Central memory CD8-positive, alpha-beta T cell (primary cell): ENCODE measurements at regions not wholly inside any gene's neighbourhood (a gene's known extent, or its start where the extent isn't known, plus 50 kb on each side); places are given as distances from the start of the nearest gene placed in this dataset.
"Not testable (repeated sequence)": the region's sequence is repeated elsewhere in the genome, so short reads cannot be mapped to it uniquely, and the experiment has no call there.

ENCODE experiments used
- ATAC-seq: fragments of 150-1000 bp; cut with Tn5 transposase; replicated peaks from 2 replicates; pipeline ENCODE4 v1.10.0; 2022; ENCODE audit warnings: mild to moderate bottlenecking, moderate FRiP score, moderate number of reproducible peaks; ENCODE audit not compliant: poor library complexity, severe bottlenecking; ENCODE audit errors: extremely low read depth
- DNase-seq, 2 donors: peaks; one replicate each; pipeline ENCODE4 v3.0.0; 2021; ENCODE audit warnings: low spot score in 2 of 2
- H3K27ac Mint-ChIP-seq: one replicate; pipeline ENCODE4 v1.8.0; 2022; ENCODE audit warnings: low read depth, mild to moderate bottlenecking, moderate library complexity, mixed read lengths
- H3K27me3 Mint-ChIP-seq: one replicate; pipeline ENCODE4 v1.8.0; 2022; ENCODE audit warnings: mixed read lengths
- H3K36me3 Mint-ChIP-seq: one replicate; pipeline ENCODE4 v1.8.0; 2022; ENCODE audit warnings: mild to moderate bottlenecking, moderate library complexity, mixed read lengths; ENCODE audit not compliant: insufficient read depth
- H3K4me1 Mint-ChIP-seq: one replicate; pipeline ENCODE4 v1.8.0; 2022; ENCODE audit warnings: mixed read lengths
- H3K4me3 Mint-ChIP-seq: one replicate; pipeline ENCODE4 v1.8.0; 2022; ENCODE audit warnings: mild to moderate bottlenecking, moderate library complexity, mixed read lengths
- H3K9me3 Mint-ChIP-seq: one replicate; pipeline ENCODE4 v1.8.0; 2022; ENCODE audit warnings: mixed read lengths

DNA sequence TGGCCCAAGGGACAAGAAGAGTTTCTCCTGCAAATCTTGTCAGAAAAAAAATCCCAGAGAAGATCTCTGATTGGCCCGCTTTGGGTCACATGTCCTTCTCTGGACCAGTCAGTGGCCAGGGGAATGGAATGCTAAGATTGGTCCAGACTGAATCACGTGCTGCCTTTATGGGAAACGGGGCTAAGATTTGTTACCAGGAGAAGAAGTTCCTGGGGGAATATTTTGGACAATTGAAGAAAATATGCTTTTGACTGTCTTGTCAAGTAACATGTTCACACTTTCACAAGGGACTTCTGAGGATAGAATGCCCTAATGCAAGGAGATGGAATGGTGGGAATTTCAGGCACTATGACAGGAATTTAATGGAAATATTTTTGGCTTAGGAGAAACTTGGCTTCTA, 74.1 kb upstream of the SH3PXD2B start:
- Mint-ChIP-seq H3K4me3 (no peak overlapping the region), H3K27ac (no peak overlapping the region), H3K27me3 (peaks cover 56% of the 10 kb centered on the region), H3K4me1 (peaks cover 7% of the 10 kb centered on the region), H3K36me3 (peaks cover 2% of the 10 kb centered on the region), H3K9me3 (peaks cover 5% of the 10 kb centered on the region)
- ATAC-seq (no peak), DNase-seq (no peak)

DNA sequence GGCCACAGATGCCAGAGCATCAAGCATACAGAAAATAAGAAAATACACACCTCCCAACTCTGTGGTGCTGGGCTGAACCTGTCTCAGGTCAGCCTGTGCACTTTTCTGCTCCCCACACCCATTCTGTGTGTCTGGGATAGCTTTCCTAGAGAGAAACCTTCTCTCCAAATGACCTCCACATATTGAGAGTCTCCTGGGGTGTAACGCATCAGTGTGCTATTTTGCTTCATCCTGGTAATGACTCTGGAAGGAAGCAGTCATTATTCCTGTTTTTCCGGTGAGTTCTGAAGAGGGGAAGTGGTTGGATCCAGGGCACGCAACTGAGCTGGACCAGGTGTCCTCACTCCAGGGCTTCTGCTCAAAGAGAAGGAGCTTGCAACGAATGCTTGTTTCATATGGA, 73.2 kb upstream of the SH3PXD2B start:
- Mint-ChIP-seq H3K27ac (no peak overlapping the region), H3K9me3 (peaks cover 11% of the 10 kb centered on the region), H3K27me3 (peaks cover 56% of the 10 kb centered on the region), H3K4me3 (no peak overlapping the region), H3K4me1 (no peaks in the 10 kb centered on the region), H3K36me3 (peaks cover 2% of the 10 kb centered on the region)
- ATAC-seq (no peak), DNase-seq (no peak)

DNA sequence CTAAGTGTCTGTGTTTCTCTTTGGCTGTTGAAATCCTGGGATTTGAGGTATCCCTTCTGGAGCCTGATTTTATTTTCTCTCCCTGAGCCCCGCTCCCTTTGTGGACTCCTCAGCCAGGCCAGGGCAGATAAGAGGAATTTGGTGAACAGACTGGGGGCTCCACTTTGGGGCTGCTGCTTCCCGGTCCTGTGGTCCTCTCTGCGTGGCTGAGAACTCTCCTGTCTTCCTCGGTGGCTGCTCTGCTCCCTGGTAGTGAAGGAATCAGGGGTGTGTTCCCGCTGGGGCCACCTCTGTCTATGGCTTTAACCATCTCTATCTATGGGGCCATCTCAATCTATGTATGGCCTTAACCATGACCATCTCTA, 71.7 kb upstream of the SH3PXD2B start:
- H3K27ac Mint-ChIP-seq, result no peak overlapping the region
- H3K4me1 Mint-ChIP-seq, result no peaks in the 10 kb centered on the region
- peak in 1 of 2 donors; percentile 3 for DNase-seq
- peaks cover 2% of the 10 kb centered on the region for H3K36me3 Mint-ChIP-seq
- peaks cover 54% of the 10 kb centered on the region for H3K27me3 Mint-ChIP-seq
- peaks cover 21% of the 10 kb centered on the region for H3K9me3 Mint-ChIP-seq
- no peak for ATAC-seq
- no peak overlapping the region for H3K4me3 Mint-ChIP-seq

DNA sequence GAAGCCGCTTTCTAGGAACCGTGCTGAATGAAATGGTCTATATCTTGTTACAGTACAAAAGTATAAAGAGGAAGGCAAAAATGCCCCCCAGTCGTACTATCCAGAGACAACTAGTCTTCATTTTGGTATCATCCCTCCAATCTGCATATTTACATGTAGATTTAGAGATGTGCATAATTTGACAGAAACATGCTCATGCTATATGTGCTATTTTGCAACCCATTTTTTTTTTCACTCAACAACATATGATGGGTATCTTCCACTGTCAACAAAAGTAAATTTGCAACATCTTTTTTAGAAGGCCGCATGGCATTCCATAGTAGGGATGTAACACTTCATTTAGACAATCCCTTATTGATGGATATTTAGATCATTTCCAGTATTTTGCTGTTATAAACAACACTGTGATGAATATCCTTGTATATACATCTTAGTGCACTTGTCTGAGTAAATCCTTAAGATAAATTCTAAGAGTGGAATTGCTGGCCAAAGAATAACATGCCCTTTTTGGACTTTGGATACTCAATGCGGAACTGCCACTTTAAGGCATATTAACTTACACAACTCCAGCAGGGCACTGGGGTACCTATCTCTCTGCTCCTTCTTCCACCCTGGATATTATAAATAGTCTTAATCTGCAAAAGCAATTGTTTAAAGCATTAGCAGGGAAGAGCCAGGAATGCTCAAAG, 71.1 kb upstream of the SH3PXD2B start:
- DNase-seq (no peak), ATAC-seq (no peak)
- Mint-ChIP-seq H3K27me3 (peaks cover 54% of the 10 kb centered on the region), H3K36me3 (peaks cover 2% of the 10 kb centered on the region), H3K4me1 (no peaks in the 10 kb centered on the region), H3K9me3 (peaks cover 24% of the 10 kb centered on the region), H3K27ac (no peak overlapping the region), H3K4me3 (no peak overlapping the region)

DNA sequence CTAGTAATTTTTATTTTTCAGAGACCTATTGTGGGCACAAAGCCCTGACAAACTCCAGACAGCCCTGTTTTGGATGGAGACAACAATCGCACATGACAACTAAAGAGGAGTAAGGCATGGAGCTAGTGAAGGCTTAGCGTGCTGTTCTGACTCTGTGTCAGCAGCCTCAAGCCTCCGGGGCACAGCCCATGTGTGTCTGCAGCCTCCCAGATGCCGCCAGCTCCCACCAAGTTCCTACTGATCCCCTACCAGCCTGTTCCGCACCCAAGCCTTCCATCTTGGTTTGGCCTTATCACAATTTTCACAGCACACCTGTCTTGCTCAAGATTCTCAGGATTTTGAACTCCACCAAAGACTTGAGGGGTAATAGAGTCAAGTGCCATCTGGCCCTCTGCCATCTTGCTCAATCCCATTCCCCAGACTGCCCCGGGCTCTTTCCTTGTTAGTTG, 70.3 kb upstream of the SH3PXD2B start:
- Mint-ChIP-seq H3K36me3 (no peaks in the 10 kb centered on the region), H3K4me3 (no peak overlapping the region), H3K9me3 (peaks cover 24% of the 10 kb centered on the region), H3K4me1 (no peaks in the 10 kb centered on the region), H3K27ac (no peak overlapping the region), H3K27me3 (peaks cover 54% of the 10 kb centered on the region)
- DNase-seq, result no peak
- no peak for ATAC-seq

DNA sequence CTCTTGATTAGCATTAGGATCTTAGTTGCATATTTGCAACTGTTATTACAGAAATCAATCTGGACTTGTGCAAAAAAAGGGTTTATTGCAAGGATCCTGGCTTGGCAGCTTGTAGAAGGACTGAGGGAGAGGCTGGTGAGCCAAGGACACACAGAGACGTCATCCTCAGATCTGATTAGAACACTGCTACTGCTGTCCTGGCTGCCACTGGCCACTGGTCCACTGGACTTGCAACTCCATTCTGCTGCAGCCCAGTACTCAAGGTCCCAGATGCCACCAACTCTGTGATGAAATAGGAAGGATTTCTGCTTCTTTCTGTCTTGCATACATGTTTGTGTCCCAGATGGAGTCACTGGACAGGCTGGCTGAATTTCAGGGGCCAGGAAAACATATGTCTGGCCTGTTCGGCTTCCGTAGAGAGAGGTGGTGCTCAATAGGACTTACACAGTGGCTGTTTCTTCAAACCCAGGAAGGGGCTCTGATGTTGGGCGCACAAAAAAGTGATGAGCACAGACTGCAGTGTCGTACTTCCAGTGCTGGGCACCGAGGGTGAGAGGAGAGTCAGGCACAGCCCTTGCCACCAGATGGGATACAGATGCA, 68.9 kb upstream of the SH3PXD2B start:
- DNase-seq (peak in 1 of 2 donors; percentile 1), ATAC-seq (no peak)
- Mint-ChIP-seq H3K27me3 (peaks cover 47% of the 10 kb centered on the region), H3K9me3 (peaks cover 19% of the 10 kb centered on the region), H3K4me3 (no peak overlapping the region), H3K36me3 (no peaks in the 10 kb centered on the region), H3K4me1 (no peaks in the 10 kb centered on the region), H3K27ac (no peak overlapping the region)

DNA sequence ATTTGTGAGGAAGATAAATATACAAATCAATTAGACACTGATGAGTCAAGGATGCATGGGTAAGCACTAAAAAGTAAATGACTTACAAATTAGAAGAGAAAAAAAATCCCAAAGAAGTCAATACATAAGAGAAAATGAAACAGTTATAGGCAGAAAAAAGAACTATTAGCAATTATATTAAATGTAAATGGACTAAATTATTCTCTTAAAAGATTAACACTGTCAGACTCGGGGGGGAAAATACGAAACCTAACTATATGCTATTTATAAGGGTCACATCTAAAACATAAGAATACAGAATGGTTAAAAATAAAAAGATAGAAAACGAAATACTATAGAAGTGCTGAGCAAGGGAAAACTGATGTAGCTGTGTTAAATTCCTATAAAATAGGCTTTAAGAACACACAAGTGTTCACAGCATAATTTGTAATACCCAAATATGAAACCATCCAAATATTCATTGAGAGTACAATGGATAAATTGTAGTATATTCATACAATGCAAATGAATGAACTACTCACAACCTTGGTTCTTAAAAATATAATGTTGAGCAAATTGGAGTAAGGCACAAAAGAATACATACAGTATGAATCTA, 67.1 kb upstream of the SH3PXD2B start:
- Mint-ChIP-seq H3K4me1 (no peaks in the 10 kb centered on the region), H3K27ac (no peak overlapping the region)
- ATAC-seq, result no peak

DNA sequence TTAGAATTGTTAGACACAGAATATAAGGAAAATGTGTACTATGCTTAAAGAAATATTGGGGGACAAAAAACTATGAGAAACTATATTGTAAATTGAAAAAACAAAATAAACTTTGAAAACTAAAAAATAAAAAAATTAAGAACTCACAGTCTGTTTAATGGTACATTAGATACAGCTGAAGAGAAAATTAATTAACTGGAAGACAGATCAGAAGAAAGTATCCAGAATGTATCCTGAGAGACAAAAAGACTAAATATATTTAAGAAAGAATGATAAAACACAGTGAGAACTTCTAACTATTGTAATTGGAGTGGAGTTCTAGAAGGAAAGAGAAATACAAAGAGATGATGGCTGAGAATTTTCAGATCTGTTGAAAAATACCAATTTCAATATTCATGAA, 57.6 kb upstream of the SH3PXD2B start:
- H3K36me3 Mint-ChIP-seq, result no peaks in the 10 kb centered on the region
- peaks cover 7% of the 10 kb centered on the region for H3K9me3 Mint-ChIP-seq
- no peak overlapping the region for H3K27ac Mint-ChIP-seq
- no peaks in the 10 kb centered on the region for H3K4me1 Mint-ChIP-seq
- ATAC-seq (no peak), DNase-seq (no peak)
- H3K4me3 Mint-ChIP-seq, result no peak overlapping the region
- peaks cover 76% of the 10 kb centered on the region for H3K27me3 Mint-ChIP-seq

More for the DNA sequence above, 67.1 kb upstream of the SH3PXD2B start:
- Mint-ChIP-seq H3K27me3 (peaks cover 28% of the 10 kb centered on the region), H3K4me3 (no peak overlapping the region), H3K9me3 (peaks cover 19% of the 10 kb centered on the region), H3K36me3 (no peaks in the 10 kb centered on the region)
- DNase-seq, result no peak

DNA sequence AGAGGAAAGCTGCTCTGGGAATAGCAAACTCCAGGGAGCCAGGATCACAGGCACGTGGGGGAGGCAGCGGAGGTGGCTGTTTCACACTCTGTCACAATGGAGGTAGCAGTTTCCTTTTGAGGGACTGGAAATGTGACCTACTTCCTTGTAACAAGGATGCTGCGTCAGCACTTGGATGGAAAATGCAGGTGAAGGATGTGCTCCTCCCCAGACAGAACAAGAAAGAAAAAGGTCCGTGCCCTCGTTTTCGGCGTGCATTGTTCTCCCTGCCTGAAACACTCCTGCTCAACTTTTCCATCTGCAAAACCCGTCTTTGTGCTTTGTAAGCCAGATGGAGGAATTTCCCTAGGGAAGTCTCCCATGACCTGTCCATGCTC, 55.1 kb upstream of the SH3PXD2B start:
- H3K4me3 Mint-ChIP-seq, result no peak overlapping the region
- peaks cover 7% of the 10 kb centered on the region for H3K9me3 Mint-ChIP-seq
- H3K27ac Mint-ChIP-seq, result no peak overlapping the region
- H3K4me1 Mint-ChIP-seq, result no peaks in the 10 kb centered on the region
- H3K27me3 Mint-ChIP-seq, result peaks cover 84% of the 10 kb centered on the region
- peak in 1 of 2 donors; percentile 4 for DNase-seq
- no peak for ATAC-seq
- H3K36me3 Mint-ChIP-seq, result no peaks in the 10 kb centered on the region

DNA sequence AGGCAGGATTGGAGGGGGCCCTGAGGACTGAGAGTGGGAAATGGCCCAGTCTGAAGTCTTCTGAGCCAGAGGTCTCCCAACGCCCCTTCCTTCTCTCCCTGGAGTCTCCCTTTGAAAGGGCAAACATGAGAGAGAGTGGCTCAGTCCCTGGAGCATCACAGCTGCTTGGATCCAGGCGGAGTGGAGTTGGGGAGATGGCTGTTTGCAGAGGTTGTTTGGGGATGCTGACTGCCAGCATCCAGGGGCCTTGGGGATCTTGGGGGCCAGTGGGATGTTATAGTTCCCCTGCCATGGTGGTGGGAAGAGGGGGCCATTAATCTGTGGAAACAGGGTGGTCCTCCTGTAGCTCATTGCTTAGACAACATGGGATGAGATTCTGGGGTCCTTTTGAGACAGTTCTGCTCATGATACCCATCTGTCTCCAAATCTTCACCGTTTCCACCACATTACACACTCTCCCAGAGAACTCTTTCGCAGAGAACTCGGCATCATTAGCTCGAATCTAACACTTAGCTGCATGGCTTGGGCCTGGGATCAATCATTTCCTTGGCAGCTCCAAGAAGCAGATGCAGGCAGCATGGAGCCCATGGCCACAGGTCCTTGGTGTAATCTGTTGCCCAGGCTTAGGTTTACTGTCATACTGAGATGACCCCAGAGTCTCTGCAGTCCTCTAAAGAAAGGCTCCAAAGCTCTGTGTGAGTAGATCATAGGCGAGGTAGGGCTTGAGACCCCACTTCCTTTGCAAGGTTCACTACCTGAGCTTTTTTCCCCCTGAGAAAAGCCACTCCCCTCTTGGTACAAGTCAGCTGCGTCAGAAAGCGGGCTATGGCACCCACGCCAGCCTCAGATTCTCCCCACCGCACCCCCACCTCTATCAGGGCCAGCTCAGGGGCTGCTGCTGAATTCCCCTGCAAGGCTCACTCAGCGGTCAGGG, 54.4 kb upstream of the SH3PXD2B start:
- Mint-ChIP-seq H3K27ac (no peak overlapping the region), H3K4me3 (no peak overlapping the region), H3K9me3 (peaks cover 7% of the 10 kb centered on the region), H3K4me1 (no peaks in the 10 kb centered on the region), H3K36me3 (no peaks in the 10 kb centered on the region), H3K27me3 (peaks cover 78% of the 10 kb centered on the region)
- ATAC-seq (no peak), DNase-seq (peak; percentile 5 to 9)

DNA sequence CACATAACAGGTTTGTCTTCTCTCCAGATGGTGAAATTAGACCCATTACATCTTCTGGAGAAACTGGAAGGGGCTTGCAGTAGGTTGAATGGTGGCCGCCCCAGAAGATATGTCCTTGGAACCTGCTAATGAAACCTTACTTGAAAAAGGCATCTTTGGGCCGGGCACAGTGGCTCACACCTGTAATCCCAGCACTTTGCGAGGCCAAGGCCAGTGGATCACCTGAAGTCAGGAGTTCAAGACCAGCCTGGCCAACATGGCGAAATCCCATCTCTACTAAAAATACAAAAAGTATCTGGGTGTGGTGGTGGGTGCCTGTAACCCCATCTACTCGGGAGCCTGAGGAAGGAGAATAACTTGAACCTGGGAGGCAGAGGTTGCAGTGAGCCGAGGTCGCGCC, 53.2 kb upstream of the SH3PXD2B start:
- H3K4me3 Mint-ChIP-seq, DNase-seq, H3K36me3 Mint-ChIP-seq, ATAC-seq, H3K4me1 Mint-ChIP-seq, H3K27ac Mint-ChIP-seq, H3K9me3 Mint-ChIP-seq: not testable (repeated sequence)
- H3K27me3 Mint-ChIP-seq, result peaks cover 66% of the 10 kb centered on the region

DNA sequence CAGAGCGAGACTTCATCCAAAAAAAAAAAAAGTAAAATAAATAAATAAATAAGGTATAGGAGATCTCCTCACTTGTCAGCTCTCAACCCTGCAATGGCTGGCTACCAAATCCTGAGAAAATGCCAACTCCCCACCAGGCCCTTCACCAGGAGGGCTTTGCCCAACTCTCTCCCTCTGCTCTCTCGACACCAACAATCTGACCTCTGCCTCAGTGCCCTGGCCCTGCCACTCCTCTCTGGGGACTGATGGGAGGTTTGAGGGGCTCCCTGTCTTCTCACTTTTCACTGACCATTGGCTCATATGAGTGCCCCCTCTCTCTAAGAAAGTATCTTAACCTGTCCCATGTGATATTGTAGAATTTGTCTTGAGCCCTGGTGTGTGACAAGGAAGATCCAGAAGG, 52.6 kb upstream of the SH3PXD2B start:
- peaks cover 60% of the 10 kb centered on the region for H3K27me3 Mint-ChIP-seq

More for the DNA sequence above, 52.6 kb upstream of the SH3PXD2B start:
- no peak overlapping the region for H3K27ac Mint-ChIP-seq
- no peak overlapping the region for H3K4me3 Mint-ChIP-seq
- no peaks in the 10 kb centered on the region for H3K4me1 Mint-ChIP-seq
- H3K36me3 Mint-ChIP-seq, result no peaks in the 10 kb centered on the region
- no peak for ATAC-seq
- peak in 1 of 2 donors; percentile 1 for DNase-seq
- peaks cover under 1% of the 10 kb centered on the region for H3K9me3 Mint-ChIP-seq
